Panc1 (cell line): ENCODE measurements at regions not wholly inside any gene's neighbourhood (a gene's known extent, or its start where the extent isn't known, plus 50 kb on each side); places are given as distances from the start of the nearest gene placed in this dataset.

Experiments used
- ATAC-seq: fragments of 200-7000 bp; cut with Tn5 transposase; 2 replicates; pipeline ENCODE4 v1.9.1; 2020; ENCODE audit warnings: mild to moderate bottlenecking, moderate library complexity
- BruUV-seq: library from RNA; stranded (reverse); fragments of 400-500 nt; replicated peaks from 2 replicates; lab custom pipeline; 2021; lab: Mats Ljungman, UMichigan
- CTCF ChIA-PET: fragments of 300-600 bp; sonication (Branson Sonifier 250); formaldehyde crosslinking; loops from one replicate; lab custom pipeline; 2022; ENCODE audit warnings: antibody characterized with exemption; lab: Charles Lee
- POLR2A ChIA-PET: fragments of 300-600 bp; sonication (Branson Sonifier 250); formaldehyde crosslinking; loops from one replicate; lab custom pipeline; 2022; ENCODE audit warnings: antibody characterized with exemption; lab: Charles Lee
- DNase-seq: peaks from one replicate; pipeline ENCODE4 v3.0.0-alpha.2; 2010; ENCODE audit warnings: low read depth, low spot score
- H3K27ac ChIP-seq: 2 replicates; pipeline ENCODE4 v1.5.1; 2011; ENCODE audit warnings: mild to moderate bottlenecking, low read length, inconsistent platforms
- H3K27me3 ChIP-seq: fragments of 200-500 bp; sonication (Bioruptor generic); 2 replicates; pipeline ENCODE4 v1.6.0; 2014; ENCODE audit warnings: low read length, inconsistent platforms; ENCODE audit not compliant: control insufficient read depth, insufficient read depth
- H3K36me3 ChIP-seq: fragments of 200-500 bp; sonication (Bioruptor generic); 2 replicates; pipeline ENCODE4 v1.5.1; 2014; ENCODE audit warnings: inconsistent platforms, mild to moderate bottlenecking, low read length, moderate library complexity; ENCODE audit not compliant: control insufficient read depth, insufficient read depth
- H3K4me1 ChIP-seq: 2 replicates; pipeline ENCODE4 v1.5.1; 2011; ENCODE audit warnings: inconsistent platforms, mild to moderate bottlenecking, low read length, moderate library complexity; ENCODE audit not compliant: control insufficient read depth, insufficient read depth
- H3K4me3 ChIP-seq, 2 experiments: 2 replicates each; pipeline ENCODE4 v1.5.1; 2011 to 2012; ENCODE audit warnings: low read depth in 2 of 2, low read length in 2 of 2, mild to moderate bottlenecking in 2 of 2, inconsistent platforms in 1 of 2, moderate library complexity in 1 of 2
- H3K9me3 ChIP-seq: fragments of 200-500 bp; sonication (Bioruptor generic); 2 replicates; pipeline ENCODE4 v1.5.1; 2014; ENCODE audit warnings: low read depth, mild to moderate bottlenecking, inconsistent platforms, low read length, moderate library complexity; ENCODE audit not compliant: control insufficient read depth, insufficient read depth
- POLR2AphosphoS5 ChIP-seq: IDR thresholded peaks from 2 replicates; pipeline ENCODE4 v1.6.1; 2012; ENCODE audit warnings: mild to moderate bottlenecking, low read depth, low read length, moderate library complexity
- SIN3A ChIP-seq: IDR thresholded peaks from 2 replicates; pipeline ENCODE4 v1.6.1; 2012; ENCODE audit warnings: low read depth, mild to moderate bottlenecking, low read length, moderate library complexity, borderline replicate concordance; ENCODE audit not compliant: insufficient read depth
- TCF7L2 ChIP-seq: IDR thresholded peaks from 2 replicates; pipeline ENCODE4 v1.6.1; 2011; ENCODE audit warnings: mild to moderate bottlenecking, low read depth, low read length, inconsistent platforms
- in situ Hi-C: cut with HindIII; loops from 2 replicates; pipeline ENCODE4 v1.10.0; 2016; ENCODE audit warnings: low sequenced_read_pairs, low pct_unique_long_range_greater_than_20kb
- intact Hi-C: fragments of 100-400 bp; cut with micrococcal nuclease; formaldehyde crosslinking; loops from one replicate; pipeline ENCODE4 v1.10.0; 2022; ENCODE audit not compliant: unreplicated experiment
- TF ChIP-seq, protein P1 (sequence below): fragments of 450-650 bp; IDR thresholded peaks from 2 replicates; pipeline ENCODE4 v1.5.1; 2017; ENCODE audit warnings: mild to moderate bottlenecking
- TF ChIP-seq, protein P2 (sequence below), 2 experiments: IDR thresholded peaks; 2 replicates each; pipeline ENCODE4 v1.6.1; 2011 to 2012; ENCODE audit warnings: low read depth in 2 of 2, control low read depth in 1 of 2, low read length in 1 of 2, mild to moderate bottlenecking in 1 of 2, moderate library complexity in 1 of 2; ENCODE audit not compliant: insufficient read depth in 1 of 2

DNA sequence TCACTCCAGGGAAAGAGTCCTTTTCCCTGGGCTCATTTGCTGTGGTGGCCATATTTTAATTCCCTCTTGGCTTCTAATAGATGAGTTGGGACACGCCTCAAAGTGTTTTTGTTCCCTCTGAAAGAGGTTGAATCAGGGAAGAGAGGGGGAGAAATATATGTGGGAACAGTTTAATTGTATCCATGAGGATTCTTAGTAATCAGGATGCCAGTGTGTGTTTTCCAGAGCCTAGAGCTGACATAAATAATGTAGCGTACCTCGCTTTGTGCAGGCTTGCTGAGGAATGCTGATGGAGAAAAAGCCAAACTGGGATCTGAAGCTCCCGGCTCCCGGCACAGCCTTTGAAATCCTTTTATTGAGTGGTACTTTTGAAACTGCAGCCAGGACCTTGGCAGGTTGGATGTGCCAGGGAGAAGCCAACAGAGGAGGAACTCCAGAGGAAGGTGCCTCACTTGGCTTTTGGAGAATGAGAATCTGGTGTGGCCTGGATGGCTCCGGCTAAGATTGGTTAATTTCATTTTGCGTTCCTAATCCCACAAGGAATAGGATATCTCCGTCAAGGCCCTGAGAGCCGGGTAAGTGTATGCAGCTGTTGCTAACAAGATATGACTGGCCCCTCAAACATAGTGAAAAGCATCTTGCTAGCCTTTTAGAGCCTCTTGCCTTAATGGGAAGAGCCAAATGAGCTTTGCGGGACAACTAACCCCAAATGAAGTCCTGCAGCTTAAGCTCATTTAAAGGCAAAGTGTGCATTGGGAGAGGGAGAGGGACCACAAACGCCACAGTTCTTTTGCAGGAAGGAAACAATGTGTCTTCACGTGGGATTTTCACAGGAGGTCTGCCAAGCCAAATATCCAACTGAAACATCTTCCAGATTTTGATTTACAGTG, 471.1 kb upstream of the WWC1 start:
- in situ Hi-C loops (no loop called here), intact Hi-C loops (no loop called here)
- BruUV-seq: no TSS peak
- CTCF ChIA-PET: no interaction called here
- DNase-seq (no peak), ATAC-seq (no peak)
- POLR2A ChIA-PET: no interaction called here
- H3K4me3 ChIP-seq: no peak overlapping the region
- no peaks in the 10 kb centered on the region for H3K4me1 ChIP-seq
- 0 out of 2 replicates have a peak, but pooled peaks cover 3% of the 10 kb centered on the region for H3K27me3 ChIP-seq
- TF ChIP-seq TCF7L2: no peak
- no peak for TF ChIP-seq SIN3A
- TF ChIP-seq POLR2AphosphoS5: no peak
- TF ChIP-seq, protein P1, sequence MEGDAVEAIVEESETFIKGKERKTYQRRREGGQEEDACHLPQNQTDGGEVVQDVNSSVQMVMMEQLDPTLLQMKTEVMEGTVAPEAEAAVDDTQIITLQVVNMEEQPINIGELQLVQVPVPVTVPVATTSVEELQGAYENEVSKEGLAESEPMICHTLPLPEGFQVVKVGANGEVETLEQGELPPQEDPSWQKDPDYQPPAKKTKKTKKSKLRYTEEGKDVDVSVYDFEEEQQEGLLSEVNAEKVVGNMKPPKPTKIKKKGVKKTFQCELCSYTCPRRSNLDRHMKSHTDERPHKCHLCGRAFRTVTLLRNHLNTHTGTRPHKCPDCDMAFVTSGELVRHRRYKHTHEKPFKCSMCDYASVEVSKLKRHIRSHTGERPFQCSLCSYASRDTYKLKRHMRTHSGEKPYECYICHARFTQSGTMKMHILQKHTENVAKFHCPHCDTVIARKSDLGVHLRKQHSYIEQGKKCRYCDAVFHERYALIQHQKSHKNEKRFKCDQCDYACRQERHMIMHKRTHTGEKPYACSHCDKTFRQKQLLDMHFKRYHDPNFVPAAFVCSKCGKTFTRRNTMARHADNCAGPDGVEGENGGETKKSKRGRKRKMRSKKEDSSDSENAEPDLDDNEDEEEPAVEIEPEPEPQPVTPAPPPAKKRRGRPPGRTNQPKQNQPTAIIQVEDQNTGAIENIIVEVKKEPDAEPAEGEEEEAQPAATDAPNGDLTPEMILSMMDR: no peak
- TF ChIP-seq, protein P2, sequence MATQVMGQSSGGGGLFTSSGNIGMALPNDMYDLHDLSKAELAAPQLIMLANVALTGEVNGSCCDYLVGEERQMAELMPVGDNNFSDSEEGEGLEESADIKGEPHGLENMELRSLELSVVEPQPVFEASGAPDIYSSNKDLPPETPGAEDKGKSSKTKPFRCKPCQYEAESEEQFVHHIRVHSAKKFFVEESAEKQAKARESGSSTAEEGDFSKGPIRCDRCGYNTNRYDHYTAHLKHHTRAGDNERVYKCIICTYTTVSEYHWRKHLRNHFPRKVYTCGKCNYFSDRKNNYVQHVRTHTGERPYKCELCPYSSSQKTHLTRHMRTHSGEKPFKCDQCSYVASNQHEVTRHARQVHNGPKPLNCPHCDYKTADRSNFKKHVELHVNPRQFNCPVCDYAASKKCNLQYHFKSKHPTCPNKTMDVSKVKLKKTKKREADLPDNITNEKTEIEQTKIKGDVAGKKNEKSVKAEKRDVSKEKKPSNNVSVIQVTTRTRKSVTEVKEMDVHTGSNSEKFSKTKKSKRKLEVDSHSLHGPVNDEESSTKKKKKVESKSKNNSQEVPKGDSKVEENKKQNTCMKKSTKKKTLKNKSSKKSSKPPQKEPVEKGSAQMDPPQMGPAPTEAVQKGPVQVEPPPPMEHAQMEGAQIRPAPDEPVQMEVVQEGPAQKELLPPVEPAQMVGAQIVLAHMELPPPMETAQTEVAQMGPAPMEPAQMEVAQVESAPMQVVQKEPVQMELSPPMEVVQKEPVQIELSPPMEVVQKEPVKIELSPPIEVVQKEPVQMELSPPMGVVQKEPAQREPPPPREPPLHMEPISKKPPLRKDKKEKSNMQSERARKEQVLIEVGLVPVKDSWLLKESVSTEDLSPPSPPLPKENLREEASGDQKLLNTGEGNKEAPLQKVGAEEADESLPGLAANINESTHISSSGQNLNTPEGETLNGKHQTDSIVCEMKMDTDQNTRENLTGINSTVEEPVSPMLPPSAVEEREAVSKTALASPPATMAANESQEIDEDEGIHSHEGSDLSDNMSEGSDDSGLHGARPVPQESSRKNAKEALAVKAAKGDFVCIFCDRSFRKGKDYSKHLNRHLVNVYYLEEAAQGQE (IDR thresholded peaks at IDR 0.05; ENCODE audit: insufficient read depth in 1 of 2, low read depth in 2 of 2, low read length in 1 of 2): no peak
- no peaks in the 10 kb centered on the region for H3K36me3 ChIP-seq
- H3K27ac ChIP-seq: no peak overlapping the region
- H3K9me3 ChIP-seq: no peaks in the 10 kb centered on the region

DNA sequence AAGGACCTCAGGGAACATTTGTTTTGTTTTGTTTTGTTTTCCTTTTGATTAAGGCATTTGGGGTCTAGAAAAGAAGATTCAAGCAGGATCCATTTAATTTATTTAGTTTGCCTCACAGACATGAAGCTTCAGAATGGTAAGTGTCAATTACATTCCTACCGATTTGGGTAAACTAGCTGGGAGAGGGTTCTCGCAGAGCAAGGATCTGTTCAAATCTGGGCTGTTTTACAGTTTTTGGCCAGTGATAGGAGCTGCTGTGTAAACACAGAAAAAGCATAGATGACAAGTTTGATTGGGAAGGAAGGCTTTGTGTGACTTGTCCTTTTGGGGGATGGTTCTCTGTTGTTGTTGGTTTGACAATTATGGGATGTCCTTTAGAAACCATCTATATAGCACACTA, 470.3 kb upstream of the WWC1 start:
- intact Hi-C loops: no loop called here
- no peak for ATAC-seq
- TF ChIP-seq TCF7L2: no peak
- no peak for TF ChIP-seq SIN3A
- TF ChIP-seq, protein P2 (IDR thresholded peaks at IDR 0.05; ENCODE audit: insufficient read depth in 1 of 2, low read depth in 2 of 2, low read length in 1 of 2): no peak
- TF ChIP-seq POLR2AphosphoS5: no peak
- TF ChIP-seq, protein P1: no peak
- DNase-seq: no peak
- BruUV-seq: no TSS peak
- Histone ChIP-seq H3K27ac (no peak overlapping the region), H3K27me3 (0 out of 2 replicates have a peak, but pooled peaks cover 3% of the 10 kb centered on the region), H3K4me3 (no peak overlapping the region), H3K9me3 (no peaks in the 10 kb centered on the region), H3K4me1 (no peaks in the 10 kb centered on the region), H3K36me3 (no peaks in the 10 kb centered on the region)
- POLR2A ChIA-PET: no interaction called here
- in situ Hi-C loops: no loop called here
- CTCF ChIA-PET: no interaction called here
